Endothelial cell (in vitro differentiated cells): ENCODE measurements at regions not wholly inside any gene's neighbourhood (a gene's known extent, or its start where the extent isn't known, plus 50 kb on each side); places are given as distances from the start of the nearest gene placed in this dataset.
A peak's percentile ranks its signal among the peaks of the same experiment; 100 is the strongest.

Source experiments
- DNase-seq: peaks from one replicate; pipeline ENCODE4 v3.0.0; 2021; ENCODE audit warnings: low spot score
- H3K27ac Mint-ChIP-seq: one replicate; pipeline ENCODE4 v1.8.0; 2021; ENCODE audit warnings: mixed read lengths, inconsistent platforms; ENCODE audit not compliant: unreplicated experiment
- H3K27me3 Mint-ChIP-seq: one replicate; pipeline ENCODE4 v1.8.0; 2021; ENCODE audit warnings: mild to moderate bottlenecking, moderate library complexity, mixed read lengths, inconsistent platforms; ENCODE audit not compliant: unreplicated experiment
- H3K36me3 Mint-ChIP-seq: one replicate; pipeline ENCODE4 v1.8.0; 2021; ENCODE audit warnings: mild to moderate bottlenecking, low read depth, mixed read lengths, inconsistent platforms; ENCODE audit not compliant: unreplicated experiment
- H3K4me1 Mint-ChIP-seq: one replicate; pipeline ENCODE4 v1.8.0; 2021; ENCODE audit warnings: mild to moderate bottlenecking, mixed read lengths, inconsistent platforms; ENCODE audit not compliant: unreplicated experiment
- H3K4me3 Mint-ChIP-seq: one replicate; pipeline ENCODE4 v1.8.0; 2021; ENCODE audit warnings: mild to moderate bottlenecking, mixed read lengths, inconsistent platforms; ENCODE audit not compliant: unreplicated experiment
- H3K9me3 Mint-ChIP-seq: one replicate; pipeline ENCODE4 v1.8.0; 2021; ENCODE audit warnings: mixed read lengths, inconsistent platforms; ENCODE audit not compliant: unreplicated experiment
- TF ChIP-seq, protein P1 (sequence below): fragments of 200-600 bp; sonication (generic); IDR thresholded peaks from one replicate; pipeline ENCODE4 v1.5.0; 2021; ENCODE audit warnings: antibody characterized with exemption; ENCODE audit not compliant: unreplicated experiment

GRCh38 chr21:24418671-24419070 lies 1188.6 kb downstream of the MRPL39 start:
- Mint-ChIP-seq H3K36me3 (peaks cover 3% of the 10 kb centered on the region), H3K27me3 (peaks cover 2% of the 10 kb centered on the region), H3K9me3 (peaks cover 11% of the 10 kb centered on the region), H3K27ac (no peak overlapping the region), H3K4me3 (no peak overlapping the region), H3K4me1 (no peaks in the 10 kb centered on the region)
- no peak for DNase-seq
- TF ChIP-seq, protein P1, sequence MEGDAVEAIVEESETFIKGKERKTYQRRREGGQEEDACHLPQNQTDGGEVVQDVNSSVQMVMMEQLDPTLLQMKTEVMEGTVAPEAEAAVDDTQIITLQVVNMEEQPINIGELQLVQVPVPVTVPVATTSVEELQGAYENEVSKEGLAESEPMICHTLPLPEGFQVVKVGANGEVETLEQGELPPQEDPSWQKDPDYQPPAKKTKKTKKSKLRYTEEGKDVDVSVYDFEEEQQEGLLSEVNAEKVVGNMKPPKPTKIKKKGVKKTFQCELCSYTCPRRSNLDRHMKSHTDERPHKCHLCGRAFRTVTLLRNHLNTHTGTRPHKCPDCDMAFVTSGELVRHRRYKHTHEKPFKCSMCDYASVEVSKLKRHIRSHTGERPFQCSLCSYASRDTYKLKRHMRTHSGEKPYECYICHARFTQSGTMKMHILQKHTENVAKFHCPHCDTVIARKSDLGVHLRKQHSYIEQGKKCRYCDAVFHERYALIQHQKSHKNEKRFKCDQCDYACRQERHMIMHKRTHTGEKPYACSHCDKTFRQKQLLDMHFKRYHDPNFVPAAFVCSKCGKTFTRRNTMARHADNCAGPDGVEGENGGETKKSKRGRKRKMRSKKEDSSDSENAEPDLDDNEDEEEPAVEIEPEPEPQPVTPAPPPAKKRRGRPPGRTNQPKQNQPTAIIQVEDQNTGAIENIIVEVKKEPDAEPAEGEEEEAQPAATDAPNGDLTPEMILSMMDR = no peak

GRCh38 chr21:24411429-24411828 lies 1195.9 kb downstream of the MRPL39 start:
- Mint-ChIP-seq H3K36me3 (no peaks in the 10 kb centered on the region), H3K9me3 (peaks cover 3% of the 10 kb centered on the region), H3K27me3 (peaks cover 4% of the 10 kb centered on the region), H3K4me3 (no peak overlapping the region), H3K27ac (no peak overlapping the region), H3K4me1 (no peaks in the 10 kb centered on the region)
- DNase-seq = no peak
- TF ChIP-seq, protein P1 = no peak

- no peak for DNase-seq
- Mint-ChIP-seq H3K36me3 (no peaks in the 10 kb centered on the region), H3K9me3 (peaks cover 5% of the 10 kb centered on the region), H3K27me3 (no peaks in the 10 kb centered on the region), H3K4me3 (no peak overlapping the region), H3K4me1 (no peaks in the 10 kb centered on the region), H3K27ac (no peak overlapping the region)
- TF ChIP-seq, protein P1 = no peak
Measured at GRCh38 chr21:24403221-24403620, 1204.1 kb downstream of the MRPL39 start.

- Mint-ChIP-seq H3K27me3 (peaks cover 1% of the 10 kb centered on the region), H3K36me3 (no peaks in the 10 kb centered on the region), H3K9me3 (no peaks in the 10 kb centered on the region), H3K4me1 (no peaks in the 10 kb centered on the region), H3K4me3 (no peak overlapping the region), H3K27ac (no peak overlapping the region)
- no peak for DNase-seq
- TF ChIP-seq, protein P1 = no peak
Measured at GRCh38 chr21:24395320-24395923, 1211.9 kb downstream of the MRPL39 start.

- TF ChIP-seq, protein P1 = no peak
- peak; percentile 4 for DNase-seq
Measured at GRCh38 chr21:24375201-24375600, 1232.1 kb downstream of the MRPL39 start.

More at GRCh38 chr21:24375201-24375600, 1232.1 kb downstream of the MRPL39 start:
- H3K36me3 Mint-ChIP-seq = no peaks in the 10 kb centered on the region
- H3K9me3 Mint-ChIP-seq = peaks cover 5% of the 10 kb centered on the region
- H3K27ac Mint-ChIP-seq = no peak overlapping the region
- H3K4me3 Mint-ChIP-seq = no peak overlapping the region
- H3K27me3 Mint-ChIP-seq = peaks cover 1% of the 10 kb centered on the region
- no peaks in the 10 kb centered on the region for H3K4me1 Mint-ChIP-seq
